GM19395 (cell line): ENCODE measurements at regions not wholly inside any gene's neighbourhood (a gene's known extent, or its start where the extent isn't known, plus 50 kb on each side); places are given as distances from the start of the nearest gene placed in this dataset.
A peak's percentile ranks its signal among the peaks of the same experiment; 100 is the strongest.
"Not testable (repeated sequence)": the region's sequence is repeated elsewhere in the genome, so short reads cannot be mapped to it uniquely, and the experiment has no call there.

Experiments used
- ATAC-seq: cut with Tn5 transposase; IDR thresholded peaks from one replicate; pipeline ENCODE4 v1.9.1; 2021; ENCODE audit warnings: mild to moderate bottlenecking, moderate library complexity; ENCODE audit not compliant: unreplicated experiment

DNA sequence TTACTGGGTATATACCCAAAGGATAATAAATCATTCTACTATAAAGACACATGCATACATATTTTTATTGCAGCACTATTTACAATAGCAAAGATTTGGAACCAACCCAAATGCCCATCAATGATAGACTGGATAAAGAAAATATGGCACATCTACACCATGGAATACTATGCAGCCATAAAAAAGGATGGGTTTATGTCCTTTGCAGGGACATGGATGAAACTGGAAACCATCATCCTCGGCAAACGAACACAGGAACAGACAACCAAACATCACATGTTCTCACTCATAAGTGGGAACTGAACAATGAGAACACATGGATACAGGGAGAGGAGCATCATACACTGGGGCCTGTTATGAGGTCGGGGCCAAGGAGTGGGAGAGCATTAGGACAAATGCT lies 665.0 kb upstream of the KCNMB2 start:
- ATAC-seq = not testable (repeated sequence)

DNA sequence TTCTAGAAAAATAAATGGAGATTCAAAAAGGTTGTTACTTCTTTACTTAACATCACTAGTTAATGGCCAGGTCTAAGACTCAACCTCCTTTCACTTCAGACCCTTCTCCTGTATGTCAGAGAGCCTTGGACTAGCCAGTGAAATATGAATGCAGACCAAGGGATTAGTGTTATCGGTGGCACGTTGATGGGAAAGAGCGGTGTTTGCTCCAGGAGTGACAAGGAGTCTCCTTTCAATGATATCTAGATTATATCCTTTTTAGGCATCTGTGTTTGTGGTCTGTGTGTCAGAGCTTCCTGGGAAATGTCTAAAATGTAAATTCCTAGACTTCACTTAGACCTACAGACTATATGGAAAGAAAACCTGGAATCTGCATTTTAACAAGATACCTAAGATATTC lies 658.0 kb upstream of the KCNMB2 start:
- no peak for ATAC-seq

DNA sequence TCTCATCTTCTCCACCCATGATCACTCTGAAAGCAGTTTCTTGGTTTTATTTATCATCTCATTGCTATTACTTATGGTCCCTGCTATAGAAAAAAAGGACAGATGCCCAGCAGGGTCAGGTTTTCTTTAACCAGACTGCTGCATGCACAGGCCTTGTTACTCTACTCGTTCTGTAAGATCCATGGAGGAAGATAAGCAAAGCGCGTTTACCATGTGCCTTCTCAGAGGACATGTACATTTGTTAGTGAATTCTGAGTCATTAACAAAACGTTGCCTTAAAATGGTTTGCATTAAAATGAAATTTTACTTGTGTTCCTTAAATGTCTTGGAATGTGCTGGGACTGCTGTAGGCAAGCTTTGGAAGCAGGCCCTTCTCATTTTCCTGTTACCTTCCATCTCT lies 657.3 kb upstream of the KCNMB2 start:
- ATAC-seq = no peak

DNA sequence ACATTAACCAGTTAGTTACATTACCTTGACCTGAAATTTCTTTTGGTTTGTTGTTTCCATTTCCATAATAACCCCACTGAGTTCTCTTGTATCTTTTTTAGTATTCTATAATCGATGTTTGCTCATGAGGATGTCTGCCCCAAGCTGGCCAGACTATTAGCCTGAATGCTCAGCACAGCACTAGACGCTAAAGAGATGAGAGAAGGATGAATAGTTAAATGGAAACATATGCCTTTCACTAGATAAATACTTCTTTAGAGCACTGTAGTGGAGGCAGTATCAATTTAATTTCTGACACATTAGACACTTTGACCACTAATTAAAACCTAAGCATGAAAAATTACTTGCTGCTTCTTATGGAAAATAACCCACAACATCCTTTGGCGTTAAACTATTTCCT lies 654.9 kb upstream of the KCNMB2 start:
- no peak for ATAC-seq

DNA sequence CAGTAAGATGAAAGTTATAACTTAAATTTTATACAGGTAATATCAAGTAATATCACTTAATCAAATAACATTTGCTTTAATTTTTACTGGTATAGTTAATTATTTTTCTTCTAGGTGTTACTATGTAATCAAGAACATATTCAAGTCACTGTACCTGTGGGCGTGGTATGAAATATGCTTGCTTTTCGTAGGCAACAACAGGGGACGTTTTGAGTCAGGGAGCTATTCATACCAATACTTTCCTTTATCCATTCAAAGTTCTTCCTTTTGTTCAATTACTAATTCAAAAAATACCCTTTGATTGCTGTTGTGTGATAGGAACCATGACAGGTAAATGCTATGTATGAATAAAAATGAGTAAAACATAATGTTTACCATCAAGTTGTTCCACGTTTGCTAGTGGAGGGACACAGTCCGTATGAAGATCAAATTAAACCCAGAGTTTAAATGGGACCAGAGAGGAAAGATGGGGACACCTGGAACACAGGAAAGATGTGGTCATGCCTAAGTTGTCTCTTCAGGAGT lies 654.0 kb upstream of the KCNMB2 start:
- no peak for ATAC-seq

DNA sequence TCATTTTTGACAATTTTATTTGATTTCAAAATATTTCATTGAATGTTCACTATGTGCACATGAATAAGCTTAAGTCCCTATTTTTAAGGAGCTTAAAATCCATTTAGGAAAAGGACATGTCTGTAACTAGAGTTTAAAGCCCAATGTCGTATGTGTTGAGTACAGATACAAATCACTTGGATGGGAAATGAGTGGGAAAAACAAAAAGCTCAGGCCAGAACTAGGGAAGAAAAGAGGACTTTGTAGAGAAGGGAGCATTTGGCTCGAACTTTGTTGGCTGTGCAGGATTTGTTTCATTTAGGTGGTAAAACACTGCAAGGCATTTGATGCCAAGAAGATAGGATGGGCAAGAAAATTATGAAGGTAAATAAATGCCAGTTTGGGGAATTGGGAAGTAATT lies 653.1 kb upstream of the KCNMB2 start:
- no peak for ATAC-seq

DNA sequence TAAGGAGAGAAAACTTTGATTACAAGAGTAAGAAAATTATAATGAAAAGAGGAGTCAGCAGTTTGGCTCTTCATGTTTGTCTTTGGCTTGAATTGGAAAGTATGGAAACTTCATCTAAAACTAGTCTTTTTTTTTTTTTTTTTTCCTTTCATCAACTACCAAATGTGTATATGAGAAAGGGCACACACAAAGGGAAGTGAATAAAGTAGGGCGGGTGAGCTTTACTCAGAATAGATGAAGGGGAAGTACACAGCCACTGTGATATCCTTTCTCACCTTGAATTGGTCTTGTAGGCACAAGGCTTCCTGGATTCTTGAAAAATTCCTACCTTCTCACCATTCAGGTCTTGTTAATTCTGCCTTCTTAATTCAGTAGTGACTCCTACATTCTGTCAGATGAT lies 652.3 kb upstream of the KCNMB2 start:
- ATAC-seq = no peak

DNA sequence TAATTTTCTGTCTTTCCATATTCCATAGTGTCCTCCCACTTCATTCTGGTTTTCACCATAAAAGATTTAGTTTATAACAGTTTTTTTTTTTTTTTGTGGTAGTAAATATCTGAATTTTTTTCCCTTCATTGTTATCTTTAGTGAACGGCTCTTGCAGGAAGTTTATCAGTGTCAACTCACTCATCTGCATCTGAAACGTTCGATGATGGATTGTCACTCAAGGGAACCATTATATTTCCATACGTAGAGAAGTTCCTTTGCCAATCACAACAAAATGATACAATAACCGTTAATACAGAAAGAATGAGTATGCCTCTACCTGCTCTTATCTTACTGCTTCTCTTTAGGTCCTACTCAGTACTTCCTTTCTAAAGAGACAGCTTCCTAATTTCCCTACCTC lies 651.2 kb upstream of the KCNMB2 start:
- ATAC-seq = no peak

DNA sequence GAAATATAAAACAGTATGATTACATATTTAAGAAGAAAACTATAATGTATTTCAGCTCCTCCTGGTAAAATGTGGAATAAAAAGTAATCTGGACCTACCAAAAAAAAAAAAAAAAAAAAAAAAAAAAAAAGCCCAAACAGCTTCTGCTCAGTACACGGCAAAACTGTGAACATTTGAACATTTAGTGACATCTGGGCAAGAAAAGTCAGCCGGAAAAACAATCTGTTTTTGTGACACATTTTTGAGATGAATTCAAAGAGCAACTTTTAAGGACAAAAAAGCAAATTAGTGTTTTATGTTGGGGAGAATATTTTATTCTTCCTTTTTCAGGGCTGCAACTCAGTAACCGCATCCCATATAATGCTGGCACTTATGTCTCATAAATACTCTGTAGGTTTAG lies 649.7 kb upstream of the KCNMB2 start:
- ATAC-seq = no peak

DNA sequence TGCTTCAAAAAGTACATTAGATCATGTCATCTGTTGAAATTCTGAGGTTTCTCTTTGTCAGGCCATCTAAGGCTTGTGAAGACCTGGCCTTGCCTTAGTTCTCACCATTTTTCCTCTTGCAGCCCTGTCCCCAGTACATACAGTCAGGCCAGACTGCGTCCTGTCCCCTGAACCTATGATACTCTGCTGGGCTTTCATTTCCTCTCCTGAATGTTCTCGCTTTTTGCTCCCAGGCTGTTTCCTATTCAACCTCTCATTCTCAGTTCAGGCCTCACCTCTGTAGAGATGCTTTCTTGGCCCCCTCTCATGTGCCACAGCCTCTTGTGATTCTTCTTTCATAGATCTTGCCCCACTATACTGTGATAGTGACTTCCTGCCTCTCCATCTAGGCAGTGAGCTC lies 648.8 kb upstream of the KCNMB2 start:
- peak; percentile 85 for ATAC-seq

DNA sequence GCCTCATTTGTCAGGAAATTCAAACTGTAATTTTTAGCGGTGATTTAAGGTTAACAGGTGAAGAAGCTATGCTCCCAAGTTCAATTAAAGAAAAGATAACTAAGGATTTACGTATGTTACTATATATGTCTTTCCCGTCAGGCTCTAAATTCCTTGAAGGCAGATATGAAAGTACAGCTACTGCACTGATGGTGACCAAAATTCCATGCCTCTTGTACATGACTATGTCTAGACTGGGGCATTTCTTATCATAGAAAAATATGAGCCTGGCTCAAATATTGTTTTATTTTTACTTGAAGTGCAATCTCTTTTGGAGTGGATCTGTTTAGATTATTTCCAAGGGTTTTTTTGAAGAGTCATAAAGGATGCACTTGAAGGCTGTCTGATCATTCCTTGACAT lies 647.1 kb upstream of the KCNMB2 start:
- no peak for ATAC-seq

DNA sequence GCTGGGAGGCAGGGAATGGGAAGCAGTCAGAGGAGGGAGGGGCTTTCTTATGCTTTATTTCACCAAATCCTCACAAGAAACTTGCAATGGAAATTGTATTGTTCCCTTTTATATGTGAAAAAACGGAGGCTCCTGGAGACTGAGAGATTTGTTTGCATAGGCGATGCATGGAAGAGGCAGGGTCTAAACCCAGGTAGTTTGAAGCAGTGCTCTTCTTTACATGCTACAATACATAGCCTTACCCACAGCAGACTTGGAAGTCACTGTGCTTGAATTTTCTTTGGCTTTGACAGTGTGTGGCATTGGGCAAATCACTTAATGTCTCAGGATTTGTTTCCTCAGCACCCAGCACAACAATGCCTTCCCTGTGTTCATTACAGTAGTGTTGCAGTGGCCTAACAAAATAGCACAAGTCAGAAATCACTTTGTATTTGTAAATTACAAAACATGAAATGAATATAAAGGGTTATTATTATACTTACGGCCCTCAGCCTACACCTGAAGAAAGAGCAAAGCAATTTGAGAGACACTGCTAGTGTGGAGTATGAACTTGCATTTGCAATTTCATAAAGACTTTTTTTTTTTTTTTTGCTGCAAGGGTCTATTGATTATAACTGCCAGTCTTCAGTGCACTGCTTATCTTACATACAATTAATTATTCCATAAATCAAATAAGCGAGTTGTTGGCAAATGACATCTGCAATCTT lies 646.4 kb upstream of the KCNMB2 start:
- ATAC-seq = no peak

DNA sequence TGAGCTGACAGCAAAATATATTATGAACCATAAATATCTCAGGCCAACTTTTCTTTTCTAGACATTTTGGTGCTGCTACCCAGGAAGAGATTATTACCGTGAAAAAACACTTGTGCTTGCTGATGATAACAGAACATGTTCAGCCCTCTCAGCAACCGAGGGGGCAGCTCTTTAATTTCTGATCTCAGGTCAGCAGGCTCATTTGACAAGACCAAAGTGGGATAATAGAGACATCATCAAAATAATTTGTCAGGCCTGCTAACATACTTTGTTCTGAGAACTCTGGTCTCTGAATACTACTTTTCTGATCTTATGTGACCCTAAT lies 645.9 kb upstream of the KCNMB2 start:
- ATAC-seq = no peak

DNA sequence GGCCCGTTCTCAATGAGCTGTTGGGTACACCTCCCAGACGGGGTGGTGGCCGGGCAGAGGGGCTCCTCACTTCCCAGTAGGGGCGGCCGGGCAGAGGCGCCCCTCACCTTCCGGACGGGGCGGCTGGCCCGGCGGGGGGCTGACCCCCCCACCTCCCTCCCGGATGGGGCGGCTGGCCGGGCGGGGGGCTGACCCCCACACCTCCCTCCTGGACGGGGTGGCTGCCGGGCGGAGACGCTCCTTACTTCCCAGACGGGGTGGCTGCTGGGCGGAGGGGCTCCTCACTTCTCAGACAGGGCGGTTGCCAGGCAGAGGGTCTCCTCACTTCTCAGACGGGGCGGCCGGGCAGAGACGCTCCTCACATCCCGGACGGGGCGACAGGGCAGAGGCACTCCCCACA lies 644.7 kb upstream of the KCNMB2 start:
- ATAC-seq = not testable (repeated sequence)

DNA sequence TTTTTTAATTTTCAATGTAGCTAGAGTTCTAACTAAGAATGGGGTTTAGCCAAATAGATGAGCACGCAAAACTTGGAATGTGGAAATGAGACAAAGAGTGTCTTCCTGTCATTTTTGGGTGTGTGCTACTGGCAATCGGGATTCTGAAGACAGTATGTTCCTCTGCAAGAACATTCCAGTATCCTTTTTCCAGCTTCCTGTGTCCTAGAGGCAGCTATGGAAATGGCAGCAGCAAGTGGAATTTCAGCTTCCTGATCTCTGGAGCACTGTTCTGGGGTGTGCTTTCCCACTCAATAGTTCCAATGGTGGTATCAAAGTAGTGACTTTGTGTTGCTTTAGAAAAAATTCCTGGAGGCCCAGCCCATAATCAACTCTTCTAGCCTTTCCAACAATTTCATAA lies 642.9 kb upstream of the KCNMB2 start:
- ATAC-seq = no peak

DNA sequence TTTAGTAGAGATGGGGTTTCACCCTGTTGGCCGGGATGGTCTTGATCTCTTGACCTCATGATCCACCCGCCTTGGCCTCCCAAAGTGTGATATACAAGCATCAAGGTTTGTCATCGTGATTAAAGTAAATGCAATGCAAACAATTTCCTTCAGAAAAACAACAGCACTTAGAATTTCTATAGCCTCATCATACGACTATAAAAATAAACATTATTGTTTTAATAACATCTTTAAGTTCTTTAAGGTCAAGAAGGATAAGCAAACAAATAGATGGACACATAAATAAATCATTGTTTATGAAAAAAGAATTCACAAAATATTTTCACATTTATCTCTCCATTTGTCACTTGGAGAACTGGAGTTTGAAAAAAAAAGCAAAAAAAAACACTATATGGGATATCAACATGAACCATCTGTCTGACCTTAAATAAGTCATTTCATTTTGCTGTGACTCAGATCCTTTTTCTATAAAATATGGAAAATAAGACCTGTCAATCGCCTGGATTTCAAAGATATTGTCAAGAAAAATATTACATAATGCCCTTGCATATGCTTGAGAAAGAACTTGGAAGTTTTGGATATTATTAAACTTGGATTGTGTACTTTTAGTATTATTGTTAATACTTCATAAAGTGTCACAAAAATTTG lies 642.0 kb upstream of the KCNMB2 start:
- no peak for ATAC-seq

DNA sequence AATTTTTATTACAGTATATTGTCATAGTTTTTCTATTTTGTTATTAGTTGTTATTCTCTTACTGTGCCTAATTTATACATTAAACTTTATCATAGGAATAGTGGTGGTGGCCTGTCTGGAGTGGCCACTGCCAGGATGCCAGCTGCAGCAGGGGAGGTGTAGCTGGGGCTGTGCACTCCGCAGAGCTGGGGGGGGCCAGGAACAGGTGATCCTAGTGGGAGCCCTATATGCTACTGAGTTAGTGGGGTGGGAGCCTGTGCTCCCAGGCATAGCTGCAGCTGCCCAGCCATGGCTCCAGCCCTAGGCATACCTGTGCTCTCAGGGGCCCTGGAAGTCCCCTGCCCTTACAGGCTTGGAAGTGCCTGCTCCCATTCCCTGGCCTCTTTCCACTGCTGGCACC lies 638.1 kb upstream of the KCNMB2 start:
- ATAC-seq = no peak

DNA sequence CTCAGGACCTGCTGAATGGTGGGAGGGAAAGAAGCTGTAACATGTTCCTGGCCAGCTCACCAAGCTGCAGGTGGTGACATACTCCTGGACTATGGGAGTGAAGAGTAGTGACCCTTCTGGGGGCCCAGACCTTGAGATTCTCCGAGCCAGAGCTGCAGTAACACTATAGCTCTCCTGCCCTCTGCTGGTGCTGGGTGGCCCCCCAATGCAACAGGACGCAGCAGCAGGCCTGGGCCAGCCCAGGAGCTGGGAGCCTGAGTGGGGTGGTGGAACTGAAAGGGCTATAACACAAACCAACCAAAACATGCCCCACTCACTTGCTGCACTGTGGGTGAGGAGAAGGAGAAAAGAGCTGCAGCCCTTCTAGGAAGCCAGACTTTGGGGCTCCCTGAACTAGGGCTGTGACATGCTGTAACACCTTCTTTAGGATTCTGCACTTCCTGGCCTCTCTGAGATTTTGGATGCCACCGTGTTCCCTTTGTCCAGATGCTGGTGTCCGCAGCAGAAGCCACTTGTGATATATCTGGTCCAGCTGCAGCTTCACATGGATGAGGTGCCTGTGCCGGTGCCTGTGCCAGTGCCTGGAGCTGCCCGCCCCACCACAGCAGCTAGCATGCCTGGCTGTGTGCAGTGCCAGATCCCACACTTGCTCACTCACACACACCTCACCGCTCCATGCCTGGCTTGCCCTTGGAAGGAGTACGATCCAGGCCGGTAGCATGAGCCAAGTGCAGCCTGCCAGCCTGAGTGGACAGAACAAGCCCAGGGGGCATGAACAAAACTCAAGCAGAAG lies 636.8 kb upstream of the KCNMB2 start:
- ATAC-seq = no peak

DNA sequence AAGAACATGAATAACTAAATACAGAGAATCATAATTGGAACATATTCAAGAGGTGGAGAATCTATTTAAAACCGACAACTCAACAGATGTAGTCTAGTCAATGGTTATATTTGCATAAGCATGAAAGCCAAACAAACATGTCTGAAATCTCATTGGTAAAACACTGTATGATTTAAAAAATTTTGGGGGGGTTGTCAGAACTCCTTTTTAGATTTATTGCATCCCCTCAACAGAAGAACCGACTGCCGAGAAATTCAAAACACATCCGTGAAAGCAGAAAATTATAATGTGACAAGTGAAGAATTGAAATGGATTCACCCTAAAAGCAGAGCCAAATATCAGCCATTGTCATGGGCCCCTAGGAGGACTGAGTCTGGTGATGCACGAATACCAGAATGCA lies 633.4 kb upstream of the KCNMB2 start:
- ATAC-seq = no peak

DNA sequence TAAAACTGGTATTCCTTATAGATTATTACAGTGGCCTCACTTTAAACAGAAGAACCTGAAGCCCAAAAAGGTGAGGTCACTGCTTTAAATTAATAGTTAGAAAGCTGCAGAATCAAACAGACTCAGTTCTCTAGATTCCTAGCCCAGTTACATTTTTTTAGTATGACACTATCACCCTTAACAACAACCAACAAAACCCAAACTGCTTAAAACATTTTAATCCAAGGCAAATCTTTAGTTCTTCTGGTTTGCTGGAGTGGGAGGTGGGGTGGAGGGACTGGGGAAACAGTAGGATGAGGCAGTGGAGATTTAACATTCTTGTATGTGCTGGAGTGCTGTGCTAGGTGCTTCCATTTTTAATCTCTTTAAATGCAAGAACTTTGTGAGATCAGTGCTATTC lies 631.6 kb upstream of the KCNMB2 start:
- ATAC-seq = no peak

DNA sequence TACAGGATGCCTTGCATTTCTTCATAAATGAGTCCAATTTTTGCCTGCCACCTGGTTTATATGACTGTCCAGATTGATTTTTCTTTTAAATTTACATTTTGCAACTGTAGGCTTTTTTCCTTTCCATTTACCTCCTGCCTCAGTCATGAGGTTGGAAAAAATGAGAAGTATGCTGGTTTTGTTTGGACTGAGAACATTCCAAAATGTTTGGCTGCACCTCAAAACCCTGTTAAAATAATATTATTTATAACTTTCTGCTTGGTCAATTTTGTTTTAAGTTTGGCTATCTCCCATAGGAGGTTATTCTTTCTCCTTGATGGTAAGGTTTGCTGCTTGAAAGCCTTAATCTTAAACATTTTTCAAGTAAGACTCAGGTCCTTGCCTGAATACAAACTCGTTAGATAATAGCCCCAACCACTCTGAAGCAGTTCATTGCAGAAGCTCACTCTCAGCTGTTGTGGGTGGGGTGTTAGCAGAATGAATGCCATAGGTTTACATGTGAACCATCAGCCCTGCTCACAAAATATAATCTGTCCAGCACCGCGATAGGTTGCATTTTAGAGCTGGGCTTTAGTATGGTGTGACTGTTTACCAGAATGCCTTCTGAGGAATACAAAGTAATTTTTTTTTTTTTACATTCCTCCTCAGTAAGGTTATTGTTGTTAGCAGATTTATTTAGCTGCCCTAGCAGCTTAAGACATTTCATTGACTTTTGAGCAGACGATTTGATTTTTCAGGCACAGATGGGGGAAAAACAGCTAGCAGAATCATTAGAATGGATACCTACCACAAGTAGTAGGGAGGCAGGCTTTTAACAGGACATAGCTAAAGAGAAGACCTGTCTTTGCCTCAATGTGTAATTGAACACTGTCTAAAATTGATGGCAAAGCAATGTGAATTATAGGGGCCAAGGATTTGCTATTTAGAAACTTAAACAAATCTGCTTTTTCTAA lies 630.8 kb upstream of the KCNMB2 start:
- ATAC-seq = no peak
